Stimulated activated CD4-positive, alpha-beta T cell treated with anti-CD3 and anti-CD28 coated beads, Interleukin-12 subunit alpha, Interleukin-12 subunit beta, amount 100 ng/mL, for 48 hours (primary cell): ENCODE measurements at regions not wholly inside any gene's neighbourhood (a gene's known extent, or its start where the extent isn't known, plus 50 kb on each side); places are given as distances from the start of the nearest gene placed in this dataset.

ENCODE experiments used
- DNase-seq, 3 donors: peaks; one replicate each; pipeline ENCODE4 v3.0.0-alpha.2; 2020; ENCODE audit warnings: low read depth in 2 of 3, low spot score in 1 of 3

- DNase-seq, result no peak
Observed at GRCh38 chr11:122277493-122277892, 161.5 kb upstream of the BLID start.

- DNase-seq, result no peak
Observed at GRCh38 chr11:122276221-122276620, 160.2 kb upstream of the BLID start.

- no peak for DNase-seq
Observed at GRCh38 chr11:122275508-122275907, 159.5 kb upstream of the BLID start.

- DNase-seq, result no peak
Observed at GRCh38 chr11:122273476-122274191, 157.6 kb upstream of the BLID start.

GRCh38 chr11:122271745-122272144, 155.7 kb upstream of the BLID start:
- DNase-seq, result no peak

GRCh38 chr11:122271137-122271536, 155.1 kb upstream of the BLID start:
- no peak for DNase-seq

GRCh38 chr11:122270535-122270934, 154.5 kb upstream of the BLID start:
- no peak for DNase-seq

GRCh38 chr11:122269824-122270223, 153.8 kb upstream of the BLID start:
- DNase-seq, result no peak

- no peak for DNase-seq
Observed at GRCh38 chr11:122268601-122269130, 152.7 kb upstream of the BLID start.

GRCh38 chr11:122267602-122268001, 151.6 kb upstream of the BLID start:
- DNase-seq, result no peak

- DNase-seq, result no peak
Observed at GRCh38 chr11:122265981-122266380, 150.0 kb upstream of the BLID start.

- no peak for DNase-seq
Observed at GRCh38 chr11:122264121-122264520, 148.1 kb upstream of the BLID start.

GRCh38 chr11:122261546-122261945, 145.5 kb upstream of the BLID start:
- no peak for DNase-seq

- DNase-seq, result no peak
Observed at GRCh38 chr11:122259195-122259821, 143.3 kb upstream of the BLID start.

GRCh38 chr11:122258446-122259194, 142.6 kb upstream of the BLID start:
- no peak for DNase-seq

- no peak for DNase-seq
Observed at GRCh38 chr11:122253589-122254231, 137.7 kb upstream of the BLID start.

- DNase-seq, result no peak
Observed at GRCh38 chr11:122248939-122249338, 132.9 kb upstream of the BLID start.

- DNase-seq, result no peak
Observed at GRCh38 chr11:122248131-122248530, 132.1 kb upstream of the BLID start.

GRCh38 chr11:122246874-122247273, 130.9 kb upstream of the BLID start:
- no peak for DNase-seq

GRCh38 chr11:122242731-122243130, 126.7 kb upstream of the BLID start:
- no peak for DNase-seq

- DNase-seq, result no peak
Observed at GRCh38 chr11:122241566-122241965, 125.6 kb upstream of the BLID start.
